Erythroblast (primary cell): ENCODE measurements at regions not wholly inside any gene's neighbourhood (a gene's known extent, or its start where the extent isn't known, plus 50 kb on each side); places are given as distances from the start of the nearest gene placed in this dataset.

Experiments used
- GATA1 ChIP-seq: IDR thresholded peaks from 2 replicates; pipeline ENCODE4 v1.6.1; 2011; ENCODE audit warnings: low read depth, mild to moderate bottlenecking, control low read depth, low read length, moderate library complexity
- POLR2A ChIP-seq: IDR thresholded peaks from 2 replicates; pipeline ENCODE4 v1.6.1; 2011; ENCODE audit warnings: mild to moderate bottlenecking, low read length

GRCh38 chr12:89954259-89954658 lies 245.6 kb upstream of the ATP2B1 start:
- TF ChIP-seq POLR2A, result no peak
- no peak for TF ChIP-seq GATA1
